OCI-LY3 (cell line): ENCODE measurements at regions not wholly inside any gene's neighbourhood (a gene's known extent, or its start where the extent isn't known, plus 50 kb on each side); places are given as distances from the start of the nearest gene placed in this dataset.

Experiments
- CTCF ChIP-seq: fragments of 200-600, 300-600 bp; sonication (generic); IDR thresholded peaks from 2 replicates; pipeline ENCODE4 v1.5.1; 2014; ENCODE audit warnings: antibody characterized with exemption, low read length, low read depth
- EZH2phosphoT487 ChIP-seq: fragments of 200-600 bp; shearing (Covaris generic); IDR thresholded peaks from 2 replicates; pipeline ENCODE4 v1.6.1; 2018; ENCODE audit warnings: antibody characterized with exemption, mixed run types, low read depth

DNA sequence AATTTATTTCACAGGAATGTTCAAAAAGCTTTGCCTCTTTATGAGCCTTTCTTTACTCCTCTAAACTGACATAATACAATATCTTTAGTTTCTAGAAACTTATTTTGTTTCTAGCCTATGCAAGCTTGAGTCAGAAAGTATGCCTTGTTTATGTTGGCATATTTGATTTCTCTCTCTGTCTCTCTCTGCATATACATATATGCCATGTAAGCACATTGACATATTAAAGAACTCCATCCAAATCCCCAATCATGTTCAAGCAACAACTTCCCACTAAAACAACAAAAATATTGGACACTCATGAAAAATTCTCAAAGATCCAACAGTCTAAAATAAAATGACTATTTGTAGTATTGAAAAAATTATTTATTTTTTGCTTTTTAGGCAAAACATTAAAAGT lies 1651.2 kb upstream of the ACVR2A start:
- TF ChIP-seq CTCF (no peak), EZH2phosphoT487 (no peak)
